ENCODE measurements at regions not wholly inside any gene's neighbourhood (a gene's known extent, or its start where the extent isn't known, plus 50 kb on each side); places are given as distances from the start of the nearest gene placed in this dataset.
"Not testable (repeated sequence)": the region's sequence is repeated elsewhere in the genome, so short reads cannot be mapped to it uniquely, and the experiment has no call there.

GRCh38 chr5:162800301-162800700 lies 637.1 kb upstream of the CCNG1 start:
- no peak for DNase-seq (ENCODE audit: low read depth)

DNA sequence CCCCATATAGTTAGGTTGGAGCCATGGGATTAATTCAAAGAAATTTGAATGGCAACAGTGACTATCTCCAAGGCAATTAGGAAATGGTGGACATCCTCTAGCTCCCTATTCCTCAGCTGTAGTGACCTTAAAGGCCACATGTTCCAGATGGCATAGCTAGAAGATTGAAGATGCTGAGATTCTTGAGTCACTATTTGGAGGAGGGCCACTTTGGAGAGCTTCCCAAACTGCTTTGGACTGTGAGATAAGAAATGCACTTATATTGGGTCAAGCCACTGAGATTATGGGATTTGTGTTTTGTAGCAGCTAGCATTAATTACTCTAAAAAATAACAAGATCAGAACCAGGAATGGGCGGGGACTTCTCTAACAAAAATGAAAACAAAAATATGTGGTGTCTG lies 636.2 kb upstream of the CCNG1 start:
- no peak for DNase-seq (ENCODE audit: low read depth)

- DNase-seq (ENCODE audit: low read depth) = no peak
Measured at GRCh38 chr5:162806195-162806594, 631.2 kb upstream of the CCNG1 start.

DNA sequence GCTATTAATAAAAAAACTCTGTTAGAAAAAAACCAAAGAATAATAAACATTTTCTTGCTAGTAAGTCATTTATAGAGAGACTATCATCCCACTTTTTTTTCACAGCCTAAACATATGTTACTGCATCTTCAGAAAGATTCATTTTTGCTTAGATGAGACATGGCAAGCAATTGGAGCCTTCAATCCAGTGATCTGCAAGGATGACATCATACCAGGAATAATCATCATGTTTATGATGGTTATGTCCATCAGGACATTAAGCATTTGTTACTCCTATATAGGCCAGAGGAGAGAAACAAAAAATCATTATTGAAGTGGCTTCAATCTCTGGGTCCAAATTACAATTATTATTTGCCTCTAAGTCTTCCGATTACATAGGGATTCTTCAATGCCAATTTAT lies 626.3 kb upstream of the CCNG1 start:
- no peak for DNase-seq (ENCODE audit: low read depth)

DNA sequence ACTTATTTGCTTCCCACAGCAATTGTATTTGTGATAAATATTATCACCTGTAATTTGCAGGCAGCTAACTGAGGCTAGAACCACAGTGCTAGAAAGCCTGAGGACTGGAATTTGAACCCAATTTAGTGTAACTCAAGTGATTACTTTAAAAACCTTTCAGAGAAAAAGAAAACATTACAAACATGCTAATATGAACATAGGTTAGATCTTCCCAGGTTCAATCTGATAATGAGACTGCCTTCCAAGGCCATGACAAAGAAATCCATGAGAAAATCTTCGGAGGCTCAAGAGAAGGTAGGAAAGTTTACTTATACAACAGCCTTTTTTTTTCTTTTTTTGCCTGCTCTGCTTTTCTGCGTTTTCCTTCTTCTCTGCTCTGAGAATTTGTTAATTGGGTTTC lies 620.6 kb upstream of the CCNG1 start:
- no peak for DNase-seq (ENCODE audit: low read depth)

GRCh38 chr5:162817364-162817763 lies 620.0 kb upstream of the CCNG1 start:
- DNase-seq (ENCODE audit: low read depth) = no peak

GRCh38 chr5:162821664-162822063 lies 615.7 kb upstream of the CCNG1 start:
- not testable (repeated sequence) for DNase-seq (ENCODE audit: low read depth)

- DNase-seq (ENCODE audit: low read depth) = no peak
Measured at GRCh38 chr5:162824360-162824759, 613.0 kb upstream of the CCNG1 start.

DNA sequence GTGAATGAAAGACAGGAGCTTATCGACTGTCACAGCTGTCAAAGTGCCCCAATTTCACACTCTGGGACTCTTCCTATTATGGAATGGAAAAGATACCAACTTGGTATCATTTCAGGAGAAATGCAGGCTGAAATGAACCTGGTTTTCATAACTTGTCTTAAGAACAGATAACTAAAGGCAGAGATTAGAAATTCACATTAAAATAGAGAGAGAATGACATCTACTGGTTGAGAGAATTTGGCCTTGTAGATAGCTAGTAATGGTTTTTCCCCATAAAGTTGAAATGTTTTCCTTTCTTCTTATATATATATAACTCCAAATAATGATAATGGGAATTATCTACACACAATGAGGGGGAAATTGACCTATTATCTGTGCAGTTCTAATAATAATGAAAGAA lies 600.2 kb upstream of the CCNG1 start:
- no peak for DNase-seq (ENCODE audit: low read depth)

DNA sequence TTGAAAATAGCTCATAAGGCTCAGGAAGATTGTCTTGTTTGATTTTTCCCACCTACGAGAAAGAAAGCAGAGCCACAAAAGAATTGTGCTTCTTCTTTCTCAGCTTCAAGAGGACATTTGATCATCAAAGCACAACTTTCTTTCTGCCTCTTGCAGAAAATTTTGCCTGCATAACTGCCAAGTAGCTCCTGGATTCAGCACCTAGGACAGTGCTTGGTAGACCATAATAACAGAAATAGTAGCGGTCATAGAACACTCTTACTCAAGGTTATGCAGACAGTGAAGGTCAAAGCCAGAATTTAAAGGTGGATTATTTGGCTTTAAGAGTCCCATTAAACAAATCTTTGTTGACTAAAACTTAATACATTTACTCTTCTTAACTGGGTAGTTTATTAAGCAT lies 594.7 kb upstream of the CCNG1 start:
- no peak for DNase-seq (ENCODE audit: low read depth)

GRCh38 chr5:162852134-162852533 lies 585.3 kb upstream of the CCNG1 start:
- DNase-seq (ENCODE audit: low read depth) = no peak

DNA sequence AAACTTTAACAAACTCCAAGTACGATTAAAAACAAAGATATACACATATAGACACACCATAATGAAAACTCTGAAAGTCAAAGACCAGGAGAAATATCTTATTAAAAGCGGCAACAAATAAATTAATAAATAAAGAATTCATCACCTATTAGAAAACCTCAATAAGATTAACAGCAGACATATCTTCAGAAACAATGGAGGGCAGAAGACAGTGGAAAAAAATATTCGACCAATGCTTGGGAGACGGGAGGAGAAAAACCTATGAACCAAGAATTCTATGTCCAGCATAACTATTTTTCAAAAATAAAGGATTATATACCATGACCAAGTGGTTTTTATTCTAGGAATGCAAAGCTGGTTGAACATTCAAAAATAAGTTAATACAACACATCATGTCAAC lies 578.6 kb upstream of the CCNG1 start:
- DNase-seq (ENCODE audit: low read depth) = no peak

DNA sequence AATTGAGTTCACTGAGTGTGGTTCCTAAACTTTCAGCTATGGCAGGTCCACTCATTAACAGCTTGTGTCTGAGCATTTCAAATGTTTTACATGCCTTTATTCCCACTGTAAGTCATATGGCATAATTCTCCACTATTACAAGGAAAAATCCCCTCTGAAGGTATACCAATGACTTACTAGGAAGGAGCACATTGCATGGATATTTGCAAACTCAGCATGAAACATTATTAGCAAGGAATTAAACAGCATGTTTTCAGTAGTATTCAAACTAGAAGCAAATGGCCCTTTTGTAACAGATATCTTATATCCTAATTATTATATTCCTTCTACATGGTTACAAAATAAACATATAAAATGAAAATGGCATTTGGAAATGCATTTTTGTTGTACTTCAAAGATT lies 566.4 kb upstream of the CCNG1 start:
- DNase-seq (ENCODE audit: low read depth) = no peak

DNA sequence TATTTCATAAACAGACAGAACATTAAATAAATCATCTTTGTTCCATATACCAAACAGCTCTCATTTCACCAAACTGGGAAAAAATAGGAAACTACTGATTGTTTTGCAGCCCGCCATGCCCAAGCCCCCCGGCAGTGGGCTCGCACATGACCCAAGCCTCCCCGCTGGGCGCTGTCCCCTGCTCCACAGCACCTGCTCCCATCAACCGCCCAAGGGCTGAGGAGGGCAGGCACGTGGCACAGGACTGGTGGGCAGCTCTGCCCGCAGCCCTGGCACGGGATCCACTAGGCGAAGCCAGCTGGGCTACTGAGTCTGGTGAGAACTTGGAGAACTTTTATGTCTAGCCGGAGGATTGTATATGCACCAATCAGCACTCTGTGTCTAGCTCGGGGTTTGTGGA lies 554.8 kb upstream of the CCNG1 start:
- DNase-seq (ENCODE audit: low read depth) = no peak

GRCh38 chr5:162886717-162887116 lies 550.7 kb upstream of the CCNG1 start:
- DNase-seq (ENCODE audit: low read depth) = no peak

DNA sequence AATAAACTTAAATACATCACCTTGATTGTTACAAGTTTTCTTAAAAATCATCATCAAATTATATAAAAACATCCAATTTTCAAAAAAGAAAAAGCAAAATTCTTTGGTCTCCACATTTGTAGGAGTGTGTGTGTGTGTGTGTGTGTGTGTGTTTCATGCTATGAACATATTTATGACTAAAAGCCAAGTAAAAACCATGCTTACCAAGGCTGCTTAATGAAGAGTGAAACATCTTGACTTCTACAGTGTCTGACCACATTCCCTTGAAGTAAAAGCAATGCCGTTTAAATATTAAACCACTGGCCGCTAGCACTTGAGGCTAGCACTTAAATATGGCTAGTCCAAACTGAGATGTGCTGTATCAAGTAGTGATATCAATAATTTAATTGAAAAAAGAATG lies 549.1 kb upstream of the CCNG1 start:
- no peak for DNase-seq (ENCODE audit: low read depth)

DNA sequence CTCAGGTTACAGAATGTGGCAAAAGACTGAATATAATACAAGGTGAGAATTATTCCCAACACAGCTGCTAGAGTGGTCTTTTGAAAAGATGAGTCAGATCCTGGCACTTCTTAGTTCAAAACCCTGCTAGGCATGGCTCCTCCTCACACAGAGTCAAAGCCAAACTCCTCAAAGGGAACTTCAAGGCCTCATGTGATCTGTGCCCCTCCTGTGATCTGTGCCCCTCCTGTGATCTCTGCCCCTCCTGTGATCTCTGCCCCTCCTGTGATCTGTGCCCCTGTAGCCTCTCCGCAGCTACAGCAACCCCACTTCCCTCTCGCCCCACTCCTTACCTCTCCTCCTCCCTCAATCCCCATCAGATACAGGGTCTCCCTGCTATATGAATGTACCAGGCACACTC lies 525.5 kb upstream of the CCNG1 start:
- no peak for DNase-seq (ENCODE audit: low read depth)

DNA sequence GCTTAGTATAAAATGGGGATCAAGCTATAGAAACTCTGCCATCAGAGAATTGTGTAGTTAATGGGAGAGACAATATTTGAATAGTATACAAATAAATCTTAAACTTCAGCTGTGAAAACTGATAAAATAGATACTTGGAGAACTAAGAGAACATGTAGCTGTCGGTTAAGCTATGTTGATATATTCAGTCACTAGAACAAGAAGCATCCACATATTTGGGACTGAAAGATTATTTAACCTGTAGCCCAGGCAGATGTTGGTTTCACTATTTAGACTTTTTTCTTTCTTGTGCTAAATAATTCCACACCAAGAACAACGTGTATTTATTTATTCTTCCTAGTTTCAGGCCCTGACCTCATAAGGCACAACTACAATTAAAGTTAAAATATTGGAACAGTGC lies 521.0 kb upstream of the CCNG1 start:
- DNase-seq (ENCODE audit: low read depth) = no peak

DNA sequence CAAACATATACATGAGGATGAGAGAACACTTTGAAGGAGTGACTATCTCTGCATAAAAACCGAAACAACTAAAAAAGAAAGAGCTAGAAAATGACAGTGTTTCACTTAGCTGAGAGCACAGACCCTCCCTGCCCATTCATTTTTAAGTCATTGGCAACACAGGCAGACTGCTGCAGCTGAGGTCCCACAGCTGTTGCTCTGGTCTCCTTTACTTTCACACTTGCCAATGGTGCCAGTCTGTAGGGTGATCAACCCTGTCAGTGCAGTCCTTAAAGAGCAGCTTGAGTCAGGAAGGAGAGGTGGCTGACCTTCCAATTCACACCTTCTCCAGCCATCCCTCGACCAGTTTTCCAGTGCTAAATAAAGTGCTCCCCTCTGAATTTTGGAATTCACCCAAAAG lies 508.3 kb upstream of the CCNG1 start:
- DNase-seq (ENCODE audit: low read depth) = no peak

- no peak for DNase-seq (ENCODE audit: low read depth)
Measured at GRCh38 chr5:162931501-162931900, 505.9 kb upstream of the CCNG1 start.

DNA sequence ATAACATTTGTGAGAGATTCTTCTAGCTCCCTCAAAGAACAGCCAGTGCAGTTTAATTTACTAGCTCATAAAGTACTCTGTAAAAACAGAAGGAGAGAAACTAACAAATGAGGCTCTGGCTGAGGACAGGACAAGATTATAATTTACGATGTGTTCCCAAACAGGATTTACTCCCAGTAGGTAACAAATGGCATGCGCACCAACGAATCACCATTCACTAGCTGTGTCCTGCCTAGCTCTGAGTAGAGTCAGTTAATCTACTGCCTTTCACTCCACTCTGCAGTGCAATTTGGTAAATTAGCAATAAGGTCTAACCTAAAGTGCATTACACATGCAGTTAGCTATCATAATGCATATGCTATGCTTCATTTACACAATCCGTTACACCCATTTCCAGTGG lies 497.4 kb upstream of the CCNG1 start:
- no peak for DNase-seq (ENCODE audit: low read depth)

DNA sequence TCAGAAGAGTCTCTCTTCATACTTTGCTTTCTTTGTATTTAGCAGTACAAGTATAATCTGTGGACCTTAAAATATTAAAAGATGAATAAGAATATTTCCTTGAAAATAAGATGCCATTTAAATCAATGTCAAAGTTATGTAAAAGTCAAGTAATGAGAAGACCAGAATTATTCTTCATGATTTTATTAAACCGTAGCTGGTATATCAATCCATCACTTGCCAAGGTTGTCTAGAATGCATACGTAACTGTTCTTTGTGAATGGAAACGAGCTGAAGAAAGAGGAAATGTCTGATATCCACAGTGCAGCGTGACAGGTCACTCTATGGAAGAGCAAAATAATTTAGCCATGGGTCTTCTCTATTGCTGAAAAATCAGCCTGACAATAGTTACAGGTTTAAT lies 488.7 kb upstream of the CCNG1 start:
- no peak for DNase-seq (ENCODE audit: low read depth)

DNA sequence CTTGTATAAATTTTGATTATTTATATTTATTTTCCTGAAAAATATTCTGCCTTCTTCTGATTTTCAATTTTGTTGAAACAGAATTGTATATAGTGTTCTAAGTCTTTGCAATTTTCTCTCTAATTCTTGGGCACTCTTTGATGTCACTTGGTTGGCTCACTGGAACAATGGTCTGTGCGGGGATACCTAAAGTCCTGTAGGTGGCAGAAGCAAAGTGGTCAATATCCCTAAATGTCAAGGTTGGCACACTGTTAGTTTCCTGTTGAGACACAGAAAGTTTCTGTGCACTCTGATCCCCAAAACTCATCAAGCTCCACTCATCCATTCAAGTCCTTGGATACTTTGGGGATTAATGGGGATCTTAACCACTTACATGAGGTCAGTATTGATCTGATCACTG lies 480.8 kb upstream of the CCNG1 start:
- no peak for DNase-seq (ENCODE audit: low read depth)

- not testable (repeated sequence) for DNase-seq (ENCODE audit: low read depth)
Measured at GRCh38 chr5:162964144-162964543, 473.3 kb upstream of the CCNG1 start.

GRCh38 chr5:162990063-162990462 lies 447.3 kb upstream of the CCNG1 start:
- no peak for DNase-seq (ENCODE audit: low read depth)

Measured in ELR (cell line).